ENCODE measurements at regions not wholly inside any gene's neighbourhood (a gene's known extent, or its start where the extent isn't known, plus 50 kb on each side); places are given as distances from the start of the nearest gene placed in this dataset.

DNA sequence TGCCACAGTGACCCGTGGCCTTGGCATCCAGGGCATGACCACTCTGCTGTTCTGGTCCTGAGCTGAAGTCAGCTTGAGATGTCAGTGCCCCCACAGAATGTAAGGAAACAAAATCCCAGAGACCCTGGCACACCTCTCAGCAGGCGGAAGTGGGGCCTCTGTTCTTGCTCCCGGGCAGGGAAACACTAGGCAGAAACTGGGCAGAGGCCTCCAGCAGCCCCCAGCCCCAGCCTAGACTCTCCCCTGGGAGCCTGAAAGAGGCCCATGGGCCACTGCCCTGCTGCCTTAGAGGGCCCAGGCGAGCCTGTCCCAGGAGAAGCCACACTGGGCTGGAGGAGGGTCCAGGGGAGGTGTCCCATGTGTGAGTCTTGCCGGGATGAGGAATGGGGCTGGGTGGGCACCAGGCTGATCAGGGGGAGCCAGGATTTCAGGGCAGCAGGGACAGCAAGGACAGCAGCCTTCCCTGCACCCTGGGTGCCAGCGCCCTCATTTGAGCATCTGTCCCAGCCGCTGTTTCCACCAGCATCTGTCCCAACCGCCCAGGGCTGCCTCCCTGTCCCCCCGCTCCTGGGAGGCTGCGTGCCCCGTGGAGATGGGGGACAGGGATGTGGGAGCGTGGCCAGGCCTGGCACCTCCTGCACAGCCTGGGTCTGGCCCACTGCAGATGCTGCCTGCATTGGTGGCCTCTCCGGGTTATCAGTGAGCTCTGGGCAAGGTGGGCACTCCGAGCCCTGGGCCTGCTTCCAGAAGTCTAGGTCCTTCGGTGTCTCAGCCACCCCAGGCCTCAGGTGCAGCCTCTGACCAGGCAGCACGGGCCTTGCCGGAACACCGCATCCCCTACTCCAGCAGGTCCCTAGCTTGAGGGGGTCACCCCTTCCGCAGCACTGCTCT lies 1072.4 kb downstream of the BRD1 start:
- DNase-seq (ENCODE audit: low read depth) = no peak

DNA sequence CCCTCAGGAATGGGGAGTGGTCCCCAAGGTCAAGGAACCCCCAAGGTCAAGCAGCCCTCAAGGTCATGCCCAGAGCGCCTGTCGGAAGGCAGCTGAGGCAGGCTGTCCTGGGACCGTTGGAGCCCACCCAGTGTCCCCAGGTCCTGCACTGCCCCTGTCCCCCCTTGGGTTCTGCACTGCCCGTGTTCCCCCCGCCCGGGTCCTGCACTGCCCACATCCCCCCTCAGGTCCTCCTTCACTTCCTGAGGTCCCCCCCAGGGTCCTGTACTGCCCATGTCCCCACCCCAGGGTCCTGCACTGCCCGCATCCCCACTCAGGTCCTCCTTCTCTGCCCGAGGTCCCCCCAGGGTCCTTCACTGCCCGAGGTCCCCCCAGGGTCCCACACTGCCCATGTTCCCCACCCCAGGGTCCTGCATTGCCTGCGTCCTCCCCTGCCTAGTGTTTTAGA lies 1073.0 kb downstream of the BRD1 start:
- DNase-seq (ENCODE audit: low read depth) = no peak

- DNase-seq (ENCODE audit: low read depth) = no peak
These were observed 1073.7 kb downstream of the BRD1 start for GRCh38 chr22:48753752-48754517.

- DNase-seq (ENCODE audit: low read depth) = no peak
These were observed 1074.3 kb downstream of the BRD1 start for GRCh38 chr22:48753381-48753730.

GRCh38 chr22:48752451-48753380 lies 1075.0 kb downstream of the BRD1 start:
- no peak for DNase-seq (ENCODE audit: low read depth)

DNA sequence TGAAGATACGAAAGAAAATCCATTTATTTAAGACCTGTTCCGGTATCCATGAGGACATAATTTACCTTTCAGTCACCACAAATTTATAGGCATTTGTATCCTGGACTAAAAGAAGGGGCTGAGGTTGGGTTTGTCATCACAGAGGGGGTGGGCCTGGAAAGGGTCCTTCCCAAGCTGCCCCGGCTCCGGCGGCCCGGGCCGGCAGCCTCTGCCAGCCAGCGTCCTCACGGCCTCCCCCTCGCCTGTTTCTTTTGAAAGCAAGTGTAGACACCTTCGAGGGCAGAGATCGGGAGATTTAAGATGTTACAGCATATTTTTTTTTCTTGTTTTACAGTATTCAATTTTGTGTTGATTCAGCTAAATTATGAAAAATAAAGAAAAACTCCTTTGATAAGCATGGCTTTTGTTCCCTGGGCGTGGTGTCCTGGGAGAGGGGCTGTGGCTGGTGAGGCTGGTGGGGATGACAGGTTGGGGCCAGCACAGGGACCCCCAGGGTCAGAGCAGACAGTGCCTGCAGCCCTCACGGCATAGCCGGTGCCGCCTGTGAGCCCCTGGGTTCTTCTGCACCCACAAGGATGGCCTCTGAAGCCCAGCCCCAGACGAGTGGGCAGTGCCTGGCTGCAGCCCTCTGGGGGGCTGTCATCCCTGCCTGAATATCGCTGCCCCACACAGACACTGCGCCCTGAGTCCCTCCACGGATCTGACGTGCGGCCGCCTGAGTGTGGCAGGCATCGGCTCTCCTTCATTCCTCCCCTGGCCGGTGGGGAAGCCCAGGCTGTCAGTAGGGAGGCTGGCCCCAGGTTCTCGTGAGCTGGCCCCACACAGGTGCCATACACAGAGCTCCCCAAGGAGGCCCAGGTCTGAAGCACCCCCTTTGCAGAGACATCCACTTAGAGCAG lies 1075.9 kb downstream of the BRD1 start:
- DNase-seq (ENCODE audit: low read depth) = no peak

GRCh38 chr22:48750826-48751440 lies 1076.7 kb downstream of the BRD1 start:
- no peak for DNase-seq (ENCODE audit: low read depth)

DNA sequence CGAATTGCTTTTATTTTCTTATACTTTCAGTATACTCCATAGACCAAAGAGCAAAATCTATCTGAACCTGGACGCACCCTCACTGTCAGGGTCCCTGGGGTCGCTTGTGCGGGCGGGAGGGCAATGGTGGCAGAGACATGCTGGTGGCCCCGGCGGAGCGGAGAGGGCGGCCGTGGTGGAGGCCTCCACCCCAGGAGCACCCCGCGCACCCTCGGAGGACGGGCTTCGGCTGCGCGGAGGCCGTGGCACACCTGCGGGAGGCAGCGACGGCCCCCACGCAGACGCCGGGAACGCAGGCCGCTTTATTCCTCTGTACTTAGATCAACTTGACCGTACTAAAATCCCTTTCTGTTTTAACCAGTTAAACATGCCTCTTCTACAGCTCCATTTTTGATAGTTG lies 1077.4 kb downstream of the BRD1 start:
- no peak for DNase-seq (ENCODE audit: low read depth)

- DNase-seq (ENCODE audit: low read depth) = no peak
These were observed 1078.0 kb downstream of the BRD1 start for GRCh38 chr22:48749555-48750227.

DNA sequence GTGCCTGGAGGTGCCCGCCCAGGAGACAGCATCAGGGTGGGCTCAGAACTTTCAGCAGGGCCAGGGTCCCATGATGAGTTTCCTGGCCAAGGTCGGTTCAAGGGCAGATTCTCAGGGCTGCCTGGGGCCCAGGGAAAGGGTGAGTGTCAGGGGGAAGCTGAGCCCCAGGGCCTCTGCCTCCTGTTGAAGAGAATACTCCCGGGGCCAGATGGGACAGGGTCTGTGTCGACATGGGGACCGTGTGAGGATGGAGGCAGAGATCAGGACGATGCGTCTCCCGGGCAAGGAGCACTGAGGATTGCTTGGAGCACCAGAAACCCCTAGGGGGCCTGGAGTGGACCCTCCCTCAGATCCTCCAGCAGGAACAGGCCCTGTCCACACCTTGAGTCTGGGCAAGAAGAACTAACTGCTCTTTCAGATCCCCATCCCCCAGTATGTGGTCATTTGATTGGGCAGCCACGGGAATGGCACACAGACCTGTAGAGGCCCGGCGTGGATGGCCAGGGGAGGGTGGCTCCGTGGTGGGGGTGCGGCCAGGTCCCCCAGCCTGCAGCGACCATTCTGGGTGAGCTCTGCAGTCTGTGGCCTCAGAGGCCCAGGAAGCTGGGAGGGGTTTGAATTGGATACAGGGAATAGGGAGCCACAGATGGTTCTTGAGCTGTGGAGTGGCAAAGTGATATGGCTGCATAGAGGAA lies 1078.7 kb downstream of the BRD1 start:
- no peak for DNase-seq (ENCODE audit: low read depth)

DNA sequence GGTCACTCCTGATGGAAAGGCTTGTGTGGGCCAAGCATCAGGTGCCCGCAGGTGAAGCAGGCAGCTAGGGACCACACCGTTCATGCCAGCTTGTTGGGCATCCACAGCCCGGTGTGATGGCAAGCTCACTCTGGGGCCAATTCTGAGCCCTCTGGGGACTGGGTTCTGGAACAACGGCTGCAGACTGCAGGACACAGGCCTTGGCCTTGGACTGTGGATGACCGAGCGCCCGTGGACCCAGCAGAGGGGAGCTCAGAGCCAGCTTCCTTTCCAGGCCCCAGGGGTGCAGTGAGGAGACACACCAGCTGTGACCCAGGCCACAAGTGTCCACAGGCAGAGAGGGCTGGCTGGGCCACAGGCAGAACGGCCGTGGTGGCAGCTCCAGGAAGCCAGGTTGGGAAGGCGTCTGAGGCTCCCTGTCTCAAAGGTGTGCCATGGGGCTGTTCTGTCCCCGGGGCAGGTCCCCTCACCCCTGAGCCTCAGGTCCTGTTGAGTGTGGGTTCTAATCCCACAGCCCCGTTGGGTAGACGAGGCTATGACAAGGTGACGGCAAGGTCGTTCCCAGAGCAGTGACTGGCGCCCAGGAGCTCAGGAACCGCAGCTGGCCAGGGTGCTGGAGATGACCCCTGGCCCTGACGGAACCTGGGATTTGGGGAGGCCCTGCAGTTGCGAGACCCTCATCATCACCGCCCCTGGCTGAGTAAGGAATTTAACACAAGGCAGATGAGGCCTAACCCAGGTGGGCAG lies 1079.4 kb downstream of the BRD1 start:
- DNase-seq (ENCODE audit: low read depth) = no peak

GRCh38 chr22:48746789-48747425 lies 1080.8 kb downstream of the BRD1 start:
- DNase-seq (ENCODE audit: low read depth) = no peak

GRCh38 chr22:48745842-48746788 lies 1081.6 kb downstream of the BRD1 start:
- no peak for DNase-seq (ENCODE audit: low read depth)

DNA sequence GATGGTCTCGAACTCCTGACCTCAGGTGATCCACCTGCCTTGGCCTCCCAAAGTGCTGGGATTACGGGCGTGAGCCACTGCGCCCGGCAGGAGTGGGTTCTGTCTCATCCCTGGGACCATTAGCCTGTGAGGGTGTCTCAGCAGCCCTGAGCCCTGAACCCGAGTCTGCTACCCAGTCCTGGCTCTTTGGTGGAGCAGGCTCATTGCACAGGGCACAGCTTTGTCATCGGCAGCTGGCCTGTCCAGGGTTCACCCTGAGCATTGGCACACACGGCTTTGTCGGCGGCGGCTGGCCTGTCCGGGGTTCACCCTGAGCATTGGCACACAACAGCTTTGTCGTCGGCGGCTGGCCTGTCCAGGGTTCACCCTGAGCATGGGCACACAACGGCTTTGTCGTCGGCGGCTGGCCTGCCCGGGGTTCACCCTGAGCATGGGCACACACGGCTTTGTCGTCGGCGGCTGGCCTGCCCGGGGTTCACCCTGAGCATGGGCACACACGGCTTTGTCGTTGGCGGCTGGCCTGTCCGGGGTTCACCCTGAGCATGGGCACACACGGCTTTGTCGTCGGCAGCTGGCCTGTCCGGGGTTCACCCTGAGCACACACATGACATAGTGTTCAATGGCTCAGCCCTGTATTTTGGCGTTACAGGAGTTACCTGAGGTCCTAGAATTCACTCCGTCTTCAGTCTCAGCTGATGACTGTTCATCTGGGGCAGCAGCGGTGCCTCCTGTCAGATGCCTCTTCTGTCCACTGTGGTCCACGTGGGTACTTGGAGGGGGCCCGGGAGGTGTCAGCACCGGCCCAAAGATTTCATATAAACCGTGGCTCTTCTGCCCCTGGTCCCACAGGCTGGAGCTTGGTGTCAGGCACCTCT lies 1082.5 kb downstream of the BRD1 start:
- no peak for DNase-seq (ENCODE audit: low read depth)

DNA sequence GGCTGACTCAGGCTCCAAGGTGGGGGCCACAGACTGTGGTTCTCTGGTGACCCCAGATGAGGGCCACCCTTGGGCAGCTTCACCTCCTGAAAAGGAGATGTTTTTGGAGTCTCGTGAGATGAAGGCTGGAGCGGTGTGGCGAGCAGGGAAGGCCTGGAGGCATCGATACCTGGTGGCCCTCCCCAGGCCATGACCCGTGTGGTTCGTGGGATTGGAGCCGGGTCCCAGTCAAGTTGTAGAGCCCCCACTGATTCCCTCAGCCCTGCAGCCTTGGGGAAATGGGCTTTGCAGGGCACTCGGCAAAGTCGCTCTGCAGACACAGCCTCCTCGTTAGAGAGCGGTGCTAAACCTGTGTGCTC lies 1083.4 kb downstream of the BRD1 start:
- no peak for DNase-seq (ENCODE audit: low read depth)
